HG03039 (cell line): ENCODE measurements at regions not wholly inside any gene's neighbourhood (a gene's known extent, or its start where the extent isn't known, plus 50 kb on each side); places are given as distances from the start of the nearest gene placed in this dataset.
"Not testable (repeated sequence)": the region's sequence is repeated elsewhere in the genome, so short reads cannot be mapped to it uniquely, and the experiment has no call there.

ENCODE experiments used
- ATAC-seq: cut with Tn5 transposase; IDR thresholded peaks from one replicate; pipeline ENCODE4 v1.9.1; 2021; ENCODE audit warnings: mild to moderate bottlenecking, moderate library complexity; ENCODE audit not compliant: unreplicated experiment

DNA sequence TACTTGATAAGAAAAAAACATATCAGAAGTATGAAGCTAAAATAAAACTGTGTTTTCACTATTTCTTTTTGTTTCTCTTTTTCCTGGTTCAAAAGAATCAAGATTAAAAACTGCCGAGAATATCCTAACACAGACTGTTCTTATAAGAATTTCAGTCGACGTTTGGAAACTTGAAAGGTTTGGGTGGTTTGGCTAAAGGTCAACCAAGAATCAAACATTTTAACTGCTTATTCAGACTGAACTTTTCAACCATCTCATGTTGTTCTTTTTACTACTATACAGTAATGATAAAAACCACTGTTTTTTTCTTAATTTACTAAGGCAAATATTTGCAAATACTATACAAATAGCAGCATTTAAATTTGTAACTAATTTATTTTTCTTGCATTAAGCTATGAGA lies 308.5 kb upstream of the TFPI start:
- no peak for ATAC-seq

DNA sequence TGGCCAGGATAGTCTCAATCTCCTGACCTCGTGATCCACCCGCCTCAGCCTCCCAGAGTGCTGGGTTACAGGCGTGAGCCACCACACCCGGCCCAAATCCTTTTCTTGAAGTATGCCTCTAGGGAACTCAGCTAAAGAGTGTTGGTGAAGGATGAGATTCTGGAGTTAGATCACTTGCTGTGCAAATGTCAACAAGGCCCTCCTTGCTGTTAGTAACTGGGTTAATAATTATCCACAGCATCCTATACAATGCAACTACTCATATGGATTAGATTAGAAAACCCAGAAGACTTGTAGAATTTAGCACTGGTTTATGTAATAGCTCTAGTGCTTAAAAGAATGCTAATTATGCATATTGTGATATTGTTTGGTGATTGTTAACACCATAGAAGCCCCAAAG lies 310.8 kb upstream of the TFPI start:
- ATAC-seq: no peak

DNA sequence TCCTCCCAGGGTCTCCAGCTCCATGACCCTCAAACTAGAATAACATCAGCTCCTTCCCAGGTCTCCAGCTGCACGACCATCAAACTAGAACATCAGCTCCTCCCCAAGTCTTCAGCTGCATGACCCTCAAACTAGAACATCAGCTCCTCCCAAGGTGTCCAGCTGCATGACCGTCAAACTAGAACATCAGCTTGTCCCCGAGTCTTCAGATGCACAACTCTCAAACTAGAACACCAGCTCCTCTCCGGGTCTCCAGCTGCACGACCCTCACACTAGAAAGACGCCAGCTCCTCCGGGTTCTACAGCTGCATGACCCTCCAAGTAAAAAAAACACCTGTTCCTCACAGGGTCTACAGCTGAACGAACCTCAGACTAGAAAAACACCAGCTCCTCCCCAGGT lies 312.9 kb upstream of the TFPI start:
- no peak for ATAC-seq

GRCh38 chr2:187869195-187869594 lies 315.0 kb upstream of the TFPI start:
- no peak for ATAC-seq

GRCh38 chr2:187871506-187871905 lies 317.3 kb upstream of the TFPI start:
- no peak for ATAC-seq

- no peak for ATAC-seq
Observed at GRCh38 chr2:187873132-187873531, 318.9 kb upstream of the TFPI start.

DNA sequence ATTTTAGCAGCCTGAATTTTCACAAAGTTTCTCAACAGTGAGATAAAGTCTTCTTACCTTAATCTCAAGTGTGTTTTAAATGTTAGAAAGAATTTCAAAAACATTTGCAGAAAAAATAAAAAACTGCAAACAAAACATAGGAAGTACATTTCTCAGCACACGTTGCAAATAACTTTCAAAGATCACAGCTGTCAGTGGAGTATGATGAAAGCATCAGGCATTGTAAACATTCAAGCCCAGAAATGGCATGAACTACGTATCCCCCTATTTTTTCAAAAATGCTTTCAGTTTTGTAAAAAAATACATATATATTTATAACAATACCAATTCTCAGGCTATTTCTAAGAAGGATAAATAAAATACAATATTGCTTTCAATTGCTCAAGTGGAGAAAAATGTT lies 320.6 kb upstream of the TFPI start:
- no peak for ATAC-seq

DNA sequence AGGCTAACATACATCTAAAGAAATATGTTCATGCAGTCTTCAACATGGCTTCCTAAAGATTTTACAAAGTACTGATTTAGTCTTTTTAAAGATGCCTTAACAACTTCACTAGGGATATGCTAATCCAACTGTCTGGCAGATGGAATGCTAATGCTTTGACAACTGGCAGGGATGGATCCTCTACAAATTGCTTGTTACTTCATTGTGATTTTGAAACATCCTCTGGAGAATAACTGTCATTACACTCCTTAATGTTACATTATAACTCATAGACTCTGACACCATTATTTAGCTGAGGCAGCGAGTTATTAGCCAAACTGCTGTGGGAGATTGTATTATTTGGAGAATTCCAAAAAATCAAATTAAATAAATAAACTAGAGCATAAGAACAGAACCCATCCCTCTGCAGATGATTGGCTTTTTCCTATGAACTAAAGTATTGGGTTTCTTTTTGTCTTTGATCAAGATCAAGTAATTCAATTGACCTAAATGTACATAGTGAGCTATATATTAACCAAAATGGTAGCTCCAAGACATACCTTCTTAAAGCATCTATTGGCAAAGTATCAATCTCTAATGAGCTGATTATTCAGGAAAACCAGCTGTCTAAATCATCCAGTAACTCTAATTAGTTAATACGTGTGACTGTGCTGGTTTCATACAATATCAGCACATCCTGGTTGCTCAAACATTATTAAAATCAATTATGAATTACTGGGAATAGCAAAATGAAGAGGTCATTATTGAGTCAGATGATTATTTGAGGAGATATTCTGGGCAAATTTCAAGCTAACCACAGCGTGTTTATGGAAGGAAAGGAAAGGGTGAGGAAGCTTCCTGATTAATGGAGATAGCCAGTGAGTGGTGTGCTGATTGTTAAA lies 321.3 kb upstream of the TFPI start:
- no peak for ATAC-seq

DNA sequence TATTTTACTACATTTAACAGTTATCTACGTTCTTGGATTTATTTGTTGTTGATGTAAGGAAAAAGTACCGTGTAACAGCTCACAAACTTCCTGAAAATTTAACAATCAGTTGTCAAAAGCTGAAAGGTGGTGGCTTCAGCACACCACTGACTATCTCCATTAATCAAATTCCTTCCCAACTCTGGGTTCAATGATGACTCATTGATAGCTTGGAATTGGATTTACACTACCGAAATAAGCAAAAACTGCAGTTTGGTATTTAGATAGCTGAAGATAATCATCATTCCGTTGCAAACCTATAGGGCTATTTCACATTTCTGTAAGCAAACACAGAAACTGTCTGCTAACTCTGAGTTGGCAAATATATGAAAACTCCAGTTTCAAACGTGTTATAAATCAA lies 322.3 kb upstream of the TFPI start:
- no peak for ATAC-seq

- ATAC-seq: no peak
Observed at GRCh38 chr2:187877391-187877790, 323.2 kb upstream of the TFPI start.

GRCh38 chr2:187878112-187878511 lies 323.9 kb upstream of the TFPI start:
- no peak for ATAC-seq

DNA sequence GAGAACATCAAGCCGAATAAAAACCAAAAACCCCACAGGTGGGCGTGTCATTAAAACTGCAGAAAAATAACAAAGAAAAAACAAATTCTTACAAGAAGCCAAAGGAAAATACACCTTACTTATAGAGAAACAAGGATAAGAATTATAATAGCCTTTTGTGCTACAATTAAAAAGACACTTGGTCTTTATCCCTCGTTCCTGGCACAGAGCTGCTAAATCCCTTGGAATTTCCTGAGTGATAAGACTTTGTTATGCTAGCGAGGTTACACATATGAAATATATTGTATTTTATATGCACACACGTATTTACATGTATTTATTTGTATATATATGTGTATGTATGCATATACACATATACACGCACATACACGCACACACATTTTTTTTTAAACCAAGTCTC lies 325.3 kb upstream of the TFPI start:
- no peak for ATAC-seq

DNA sequence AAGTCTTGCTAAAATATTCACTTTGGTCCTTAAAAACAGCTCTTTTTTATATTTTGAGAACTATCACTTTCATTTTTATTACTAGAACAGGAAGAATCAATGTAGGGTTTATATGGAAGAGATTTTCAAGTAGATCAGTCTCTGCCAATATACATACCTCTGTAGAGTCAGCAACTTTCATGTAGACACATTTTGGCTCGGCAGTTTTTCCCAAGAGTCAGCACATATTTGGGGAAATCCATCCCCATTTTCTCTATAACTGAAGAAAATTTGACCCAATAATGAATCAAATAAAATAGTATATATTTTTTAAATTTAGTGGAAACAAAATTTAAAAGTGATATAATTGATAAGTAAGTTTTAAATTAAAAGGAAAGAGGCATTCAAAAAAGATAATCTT lies 329.8 kb upstream of the TFPI start:
- ATAC-seq: no peak

DNA sequence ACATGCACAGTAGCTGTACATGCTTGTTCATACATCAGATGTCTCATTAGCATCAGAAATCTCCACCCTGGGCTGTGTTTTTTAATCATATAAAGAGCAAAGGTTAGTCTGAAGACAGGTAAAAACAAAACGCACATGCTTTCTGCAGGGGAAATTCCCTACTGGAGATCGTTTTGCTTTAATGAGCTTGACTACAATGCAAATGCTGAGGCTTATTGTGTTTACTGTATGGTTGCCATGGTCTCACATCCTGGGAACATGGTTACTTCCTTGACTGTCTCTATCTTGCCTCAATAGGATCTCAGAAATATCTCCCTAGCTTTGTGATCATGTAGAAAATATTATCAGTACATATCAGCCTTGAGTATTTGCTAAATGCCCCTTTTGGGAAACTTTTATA lies 336.5 kb upstream of the TFPI start:
- ATAC-seq: no peak

DNA sequence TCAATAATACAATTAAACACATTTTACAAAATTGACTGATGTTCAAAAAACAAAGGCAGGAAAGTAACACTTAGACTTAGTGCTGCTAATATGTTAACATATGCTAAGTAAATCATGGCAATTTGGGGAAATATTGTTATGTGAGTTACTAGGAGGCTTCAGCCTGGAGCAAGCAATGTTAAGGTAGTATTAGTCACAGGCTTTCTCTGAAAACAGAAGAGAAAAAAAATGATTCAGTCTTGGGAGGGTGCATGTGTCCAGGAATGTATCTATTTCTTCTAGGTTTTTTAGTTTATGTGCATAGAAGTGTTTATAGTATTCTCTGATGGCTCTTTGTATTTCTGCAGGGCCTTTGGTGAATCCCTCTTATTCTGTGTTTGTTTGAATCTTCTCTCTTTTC lies 345.8 kb upstream of the TFPI start:
- ATAC-seq: no peak

DNA sequence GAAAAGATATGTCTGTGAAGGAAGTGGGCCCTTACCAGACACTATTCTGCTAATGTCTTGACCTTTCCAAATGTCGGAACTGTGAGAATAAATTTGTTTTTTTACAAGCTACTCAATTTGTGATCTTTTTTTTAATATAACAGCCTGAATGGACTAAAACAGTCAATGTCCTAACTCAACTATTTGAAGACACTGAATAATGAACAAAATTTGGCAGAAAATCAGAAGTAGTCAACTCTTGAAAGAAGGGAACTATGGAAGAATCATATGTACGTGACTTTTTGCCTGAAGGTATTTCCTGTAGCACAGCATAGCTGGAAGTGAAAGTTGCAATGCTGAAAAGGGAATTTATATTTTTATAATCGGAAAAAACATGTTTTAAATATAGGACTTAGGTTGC lies 351.8 kb upstream of the TFPI start:
- no peak for ATAC-seq

DNA sequence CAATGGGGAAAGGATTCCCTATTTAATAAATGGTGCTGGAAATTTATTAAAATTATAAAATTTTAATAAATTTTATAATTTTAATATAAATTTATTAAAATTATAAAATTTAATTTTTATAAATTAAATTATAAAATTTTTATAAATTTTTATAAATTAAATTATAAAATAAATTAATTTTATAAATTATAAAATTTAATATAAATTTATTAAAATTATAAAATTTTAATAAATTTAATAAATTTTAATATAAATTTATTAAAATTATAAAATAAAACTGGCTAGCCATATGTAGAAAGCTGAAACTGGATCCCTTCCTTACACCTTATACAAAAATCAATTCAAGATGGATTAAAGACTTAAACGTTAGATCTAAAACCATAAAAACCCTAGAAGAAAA lies 356.7 kb upstream of the TFPI start:
- not testable (repeated sequence) for ATAC-seq

GRCh38 chr2:187912950-187913349 lies 358.7 kb upstream of the TFPI start:
- no peak for ATAC-seq

- no peak for ATAC-seq
Observed at GRCh38 chr2:187915810-187916209, 361.6 kb upstream of the TFPI start.

DNA sequence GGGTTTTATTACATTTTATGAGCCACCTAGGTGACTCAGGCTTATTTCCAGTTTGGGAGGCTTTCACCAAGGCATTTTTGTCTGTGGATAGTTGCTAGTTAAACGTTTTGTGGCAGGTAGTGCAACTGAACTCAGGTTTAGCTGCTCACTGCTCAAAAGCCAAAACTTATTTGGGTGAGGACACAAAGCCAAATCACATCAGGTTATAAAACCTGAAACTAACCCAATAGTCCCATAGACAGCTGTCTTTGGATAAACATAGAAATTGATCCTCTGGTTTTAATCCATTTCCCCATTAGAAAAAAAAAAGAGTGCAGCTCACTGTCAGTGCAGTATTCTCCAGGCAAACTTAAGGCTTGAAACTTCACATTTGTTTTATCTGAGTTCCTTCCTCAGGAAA lies 362.6 kb upstream of the TFPI start:
- no peak for ATAC-seq

DNA sequence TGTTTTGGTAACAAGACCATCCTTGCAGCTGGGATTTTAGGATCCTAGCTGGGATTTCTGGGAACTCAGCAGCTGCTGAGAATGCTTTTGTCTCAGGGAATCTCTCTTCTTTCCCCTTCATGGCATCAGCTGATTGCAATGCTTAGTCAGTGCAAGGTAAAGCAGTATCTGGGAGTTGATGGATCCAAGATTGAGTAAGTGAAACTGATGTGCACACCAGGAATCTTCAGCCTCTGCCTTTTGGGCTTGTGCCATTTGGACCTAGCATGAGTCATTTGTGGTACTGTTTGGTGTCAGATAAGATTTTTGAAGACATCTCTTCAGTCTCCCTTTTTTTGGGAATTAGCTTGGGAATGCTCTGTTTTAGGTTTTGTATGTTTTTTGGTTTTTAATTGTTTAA lies 363.3 kb upstream of the TFPI start:
- no peak for ATAC-seq

DNA sequence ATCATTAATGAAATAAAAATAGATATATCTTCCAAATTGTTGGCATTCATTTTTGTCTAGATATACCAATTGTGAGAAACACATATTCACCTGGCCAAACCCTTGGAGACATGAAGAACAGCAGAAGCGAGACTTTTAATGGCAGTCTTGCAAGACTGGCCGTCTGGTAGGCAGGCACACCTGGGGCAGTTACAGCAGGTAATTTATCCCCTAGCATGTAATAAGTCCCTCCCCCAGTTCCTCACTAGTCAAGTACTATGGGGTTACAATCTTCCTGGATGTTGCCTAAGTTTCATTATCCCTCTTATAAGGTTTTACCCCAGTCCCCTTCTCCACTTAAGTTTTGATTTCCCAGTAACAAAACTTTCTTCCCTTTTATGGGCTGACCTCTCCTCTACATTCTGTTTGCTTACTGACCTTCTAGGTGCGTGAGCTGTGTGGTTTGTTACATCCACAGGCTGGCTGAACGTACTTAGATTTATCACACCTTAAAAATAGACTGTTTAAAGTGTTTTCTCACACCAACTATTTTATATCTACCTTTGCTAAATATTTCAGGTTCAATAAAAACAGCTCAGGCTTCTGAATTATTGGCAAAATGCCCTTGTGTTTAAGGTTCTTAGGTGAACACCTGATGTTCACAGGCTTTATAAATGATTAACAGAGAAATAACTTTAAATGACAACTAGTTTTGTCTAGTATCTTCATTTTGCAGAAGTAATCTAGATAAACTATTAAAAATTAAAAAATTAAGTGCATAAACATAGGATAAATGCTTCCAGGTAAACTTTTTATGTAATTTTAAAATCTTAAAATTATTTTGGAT lies 365.0 kb upstream of the TFPI start:
- no peak for ATAC-seq
